ENCODE measurements at regions not wholly inside any gene's neighbourhood (a gene's known extent, or its start where the extent isn't known, plus 50 kb on each side); places are given as distances from the start of the nearest gene placed in this dataset.

DNA sequence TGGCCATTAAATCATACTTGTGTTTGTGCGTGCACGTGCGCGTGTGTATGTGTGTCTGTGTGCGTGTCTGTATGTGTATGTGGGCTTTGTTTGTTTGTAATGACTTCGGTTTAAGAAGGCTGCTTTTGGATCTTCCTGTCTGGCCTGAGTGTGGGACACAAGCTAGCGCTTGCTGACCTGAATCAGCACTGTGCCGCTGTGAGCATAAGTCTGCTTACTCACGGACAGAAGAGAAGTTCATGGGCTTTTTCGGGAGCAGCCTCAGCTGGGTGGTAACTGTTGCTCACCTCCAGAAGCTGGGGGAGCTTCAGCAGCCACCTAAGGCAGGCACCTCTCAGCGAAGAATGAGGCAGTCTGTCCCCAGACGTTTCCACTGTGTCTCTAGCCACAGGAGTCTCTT, 56.1 kb upstream of the TRUB1 start:
- CTCF ChIA-PET, result no interaction called here

DNA sequence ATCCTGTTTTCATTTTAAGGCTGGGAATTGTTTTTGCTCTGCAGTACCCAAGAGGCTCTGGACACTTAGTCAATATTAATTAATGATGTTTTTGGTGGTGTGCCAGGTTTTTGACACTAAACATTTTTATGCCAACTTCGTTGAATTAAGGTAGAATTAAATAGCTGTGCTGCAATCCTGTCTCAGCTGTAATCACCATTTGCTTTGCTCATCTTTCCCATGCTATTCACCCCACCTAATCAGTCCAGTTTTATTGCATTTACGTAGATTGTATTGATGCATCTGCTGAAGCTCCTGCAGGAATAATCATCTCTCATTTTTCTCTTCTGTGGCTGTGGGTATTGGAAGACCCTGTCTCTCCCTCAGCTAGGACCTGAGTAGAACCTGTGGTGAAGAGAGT, 52.6 kb upstream of the TRUB1 start:
- CTCF ChIA-PET, result no interaction called here
- no peaks in the 10 kb centered on the region for H3K79me2 ChIP-seq (ENCODE audit: low read depth)

More for the DNA sequence above, 56.1 kb upstream of the TRUB1 start:
- no peak for DNase-seq
- no peak overlapping the region for H2AFZ ChIP-seq
- intact Hi-C loops (cut with micrococcal nuclease; ENCODE audit: unreplicated experiment), result no loop called here
- H3K9me3 ChIP-seq (ENCODE audit: insufficient read depth, low read depth), result no peaks in the 10 kb centered on the region
- BruUV-seq (replicated peaks), result no TSS peak
- no peaks in the 10 kb centered on the region for H3K79me2 ChIP-seq (ENCODE audit: low read depth)
- H3K4me2 ChIP-seq, result no peak overlapping the region
- H3K4me1 ChIP-seq (replicated peaks; ENCODE audit: insufficient read depth), result no peaks in the 10 kb centered on the region
- H3K27ac ChIP-seq, result no peak overlapping the region
- H3K9me2 ChIP-seq (ENCODE audit: insufficient read depth), result no peaks in the 10 kb centered on the region
- TF ChIP-seq, protein P1, sequence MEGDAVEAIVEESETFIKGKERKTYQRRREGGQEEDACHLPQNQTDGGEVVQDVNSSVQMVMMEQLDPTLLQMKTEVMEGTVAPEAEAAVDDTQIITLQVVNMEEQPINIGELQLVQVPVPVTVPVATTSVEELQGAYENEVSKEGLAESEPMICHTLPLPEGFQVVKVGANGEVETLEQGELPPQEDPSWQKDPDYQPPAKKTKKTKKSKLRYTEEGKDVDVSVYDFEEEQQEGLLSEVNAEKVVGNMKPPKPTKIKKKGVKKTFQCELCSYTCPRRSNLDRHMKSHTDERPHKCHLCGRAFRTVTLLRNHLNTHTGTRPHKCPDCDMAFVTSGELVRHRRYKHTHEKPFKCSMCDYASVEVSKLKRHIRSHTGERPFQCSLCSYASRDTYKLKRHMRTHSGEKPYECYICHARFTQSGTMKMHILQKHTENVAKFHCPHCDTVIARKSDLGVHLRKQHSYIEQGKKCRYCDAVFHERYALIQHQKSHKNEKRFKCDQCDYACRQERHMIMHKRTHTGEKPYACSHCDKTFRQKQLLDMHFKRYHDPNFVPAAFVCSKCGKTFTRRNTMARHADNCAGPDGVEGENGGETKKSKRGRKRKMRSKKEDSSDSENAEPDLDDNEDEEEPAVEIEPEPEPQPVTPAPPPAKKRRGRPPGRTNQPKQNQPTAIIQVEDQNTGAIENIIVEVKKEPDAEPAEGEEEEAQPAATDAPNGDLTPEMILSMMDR (conservative IDR thresholded peaks at IDR 0.05), result no peak
- no peak for TF ChIP-seq EZH2 (IDR thresholded peaks at IDR 0.05; ENCODE audit: low read depth)
- no peaks in the 10 kb centered on the region for H4K20me1 ChIP-seq (ENCODE audit: insufficient read depth)
- no peak overlapping the region for H3K4me3 ChIP-seq
- H3K36me3 ChIP-seq (ENCODE audit: low read depth), result no peaks in the 10 kb centered on the region
- POLR2A ChIA-PET (ENCODE audit: unreplicated experiment), result no interaction called here
- H3K27me3 ChIP-seq (ENCODE audit: insufficient read depth, low read depth), result no peaks in the 10 kb centered on the region
- no peaks in the 10 kb centered on the region for H3F3A ChIP-seq (ENCODE audit: insufficient read depth, low read depth)

More for the DNA sequence above, 52.6 kb upstream of the TRUB1 start:
- TF ChIP-seq, protein P1 (conservative IDR thresholded peaks at IDR 0.05), result no peak
- no peak for TF ChIP-seq EZH2 (IDR thresholded peaks at IDR 0.05; ENCODE audit: low read depth)
- H2AFZ ChIP-seq, result no peak overlapping the region
- POLR2A ChIA-PET (ENCODE audit: unreplicated experiment), result no interaction called here
- H3K36me3 ChIP-seq (ENCODE audit: low read depth), result no peaks in the 10 kb centered on the region
- H3K4me3 ChIP-seq, result no peak overlapping the region
- no peaks in the 10 kb centered on the region for H4K20me1 ChIP-seq (ENCODE audit: insufficient read depth)
- intact Hi-C loops (cut with micrococcal nuclease; ENCODE audit: unreplicated experiment), result no loop called here
- no peaks in the 10 kb centered on the region for H3F3A ChIP-seq (ENCODE audit: insufficient read depth, low read depth)
- H3K9me2 ChIP-seq (ENCODE audit: insufficient read depth), result no peaks in the 10 kb centered on the region
- H3K27me3 ChIP-seq (ENCODE audit: insufficient read depth, low read depth), result no peaks in the 10 kb centered on the region
- DNase-seq, result no peak
- H3K4me1 ChIP-seq (replicated peaks; ENCODE audit: insufficient read depth), result no peaks in the 10 kb centered on the region
- no peaks in the 10 kb centered on the region for H3K9me3 ChIP-seq (ENCODE audit: insufficient read depth, low read depth)
- no peak overlapping the region for H3K4me2 ChIP-seq
- no peak overlapping the region for H3K27ac ChIP-seq
- BruUV-seq (replicated peaks), result no TSS peak

Data from PC-9 (cell line).